Activated CD8-positive, alpha-beta memory T cell treated with anti-CD3 and anti-CD28 coated beads, Interleukin-2, amount 50 U/mL, for 1 hour (primary cell): ENCODE measurements at regions not wholly inside any gene's neighbourhood (a gene's known extent, or its start where the extent isn't known, plus 50 kb on each side); places are given as distances from the start of the nearest gene placed in this dataset.
"Not testable (repeated sequence)": the region's sequence is repeated elsewhere in the genome, so short reads cannot be mapped to it uniquely, and the experiment has no call there.

Source experiments
- DNase-seq: peaks from one replicate; pipeline ENCODE4 v3.0.0-alpha.2; 2020; ENCODE audit errors: extremely low read depth

DNA sequence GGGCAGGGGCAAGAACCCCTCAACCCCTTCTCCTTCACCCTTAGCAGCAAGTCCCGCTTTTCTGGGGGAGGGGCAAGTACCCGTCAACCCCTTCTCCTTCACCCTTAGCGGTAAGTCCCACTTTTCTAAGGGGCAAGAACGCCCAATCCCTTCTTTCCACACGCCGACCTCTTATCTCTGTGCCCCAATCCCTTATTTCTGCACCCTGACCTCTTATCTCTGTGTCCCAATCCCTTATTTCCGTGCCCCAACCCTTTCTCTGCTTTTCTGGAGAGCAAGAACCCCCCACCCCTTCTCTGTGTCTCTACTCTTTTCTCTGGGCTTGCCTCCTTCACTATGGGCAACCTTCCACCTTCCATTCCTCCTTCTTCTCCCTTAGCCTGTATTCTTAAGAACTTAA is 225.0 kb upstream of the DUSP10 start:
- not testable (repeated sequence) for DNase-seq

DNA sequence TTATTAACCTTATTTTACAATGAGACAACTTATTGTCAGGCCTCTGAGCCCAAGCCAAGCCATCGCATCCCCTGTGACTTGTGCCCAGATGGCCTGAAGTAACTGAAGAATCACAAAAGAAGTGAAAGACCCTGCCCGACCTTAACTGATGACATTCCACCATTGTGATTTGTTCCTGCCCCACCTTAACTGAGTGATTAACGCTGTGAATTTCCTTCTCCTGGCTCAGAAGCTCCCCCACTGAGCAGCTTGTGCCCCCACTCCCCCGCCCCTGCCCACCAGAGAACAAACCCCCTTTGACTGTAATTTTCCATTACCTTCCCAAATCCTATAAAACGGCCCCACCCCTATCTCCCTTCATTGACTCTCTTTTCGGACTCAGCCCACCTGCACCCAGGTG is 224.0 kb upstream of the DUSP10 start:
- DNase-seq = not testable (repeated sequence)

DNA sequence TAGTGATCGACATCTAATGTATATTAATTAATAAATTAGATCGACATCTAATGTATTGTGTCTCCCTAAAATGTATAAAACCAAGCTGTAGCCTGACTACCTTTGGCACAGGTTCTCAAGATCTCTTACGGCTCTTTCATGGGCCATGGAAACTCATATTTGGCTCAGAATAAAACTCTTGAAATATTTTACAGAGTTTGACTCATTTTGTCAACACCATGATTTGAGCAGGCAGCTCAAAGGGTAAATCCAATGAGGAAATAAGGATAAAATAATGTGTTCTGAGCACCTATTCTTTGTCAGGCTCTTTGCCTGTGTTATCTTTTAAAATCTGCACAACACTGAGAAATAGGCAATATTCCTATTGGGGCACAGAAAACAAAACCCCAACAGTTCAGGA is 223.4 kb upstream of the DUSP10 start:
- no peak for DNase-seq

DNA sequence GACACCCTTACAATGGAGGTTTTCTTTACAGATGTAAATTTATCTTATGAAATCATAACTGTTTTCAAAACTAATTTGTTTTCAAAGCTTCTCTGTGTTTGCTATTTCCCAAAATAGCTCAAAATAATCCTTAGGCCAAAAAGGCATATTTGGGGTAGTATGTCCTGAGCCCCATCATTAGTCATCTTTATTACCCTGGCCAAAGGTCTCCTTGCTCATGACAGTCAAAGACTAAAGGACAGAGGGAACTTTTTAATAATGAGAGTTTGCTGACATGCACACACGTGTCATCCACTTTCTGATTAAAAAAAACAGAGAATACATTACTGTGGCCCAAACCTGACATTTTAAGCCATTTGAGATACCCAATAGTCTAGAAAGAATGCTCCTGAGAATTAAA is 221.9 kb upstream of the DUSP10 start:
- DNase-seq = no peak

DNA sequence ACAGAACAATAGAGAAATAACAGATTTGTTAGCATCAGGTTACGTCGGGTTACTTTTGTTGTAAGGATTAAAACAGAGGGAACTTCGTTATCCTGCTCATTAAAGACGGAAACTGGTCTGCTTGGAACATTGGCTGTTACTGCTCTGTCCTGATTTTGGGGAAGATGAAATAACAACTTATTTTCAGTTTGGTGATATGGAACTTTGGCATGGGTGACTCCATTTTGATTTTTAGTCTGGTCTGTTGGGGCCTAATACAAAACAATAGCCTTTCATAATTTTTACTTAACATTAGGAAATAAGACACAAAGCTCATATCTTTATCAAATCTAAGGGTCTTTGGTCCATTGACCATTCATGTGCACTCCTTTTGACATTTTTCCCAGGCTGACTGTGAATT is 220.5 kb upstream of the DUSP10 start:
- no peak for DNase-seq

DNA sequence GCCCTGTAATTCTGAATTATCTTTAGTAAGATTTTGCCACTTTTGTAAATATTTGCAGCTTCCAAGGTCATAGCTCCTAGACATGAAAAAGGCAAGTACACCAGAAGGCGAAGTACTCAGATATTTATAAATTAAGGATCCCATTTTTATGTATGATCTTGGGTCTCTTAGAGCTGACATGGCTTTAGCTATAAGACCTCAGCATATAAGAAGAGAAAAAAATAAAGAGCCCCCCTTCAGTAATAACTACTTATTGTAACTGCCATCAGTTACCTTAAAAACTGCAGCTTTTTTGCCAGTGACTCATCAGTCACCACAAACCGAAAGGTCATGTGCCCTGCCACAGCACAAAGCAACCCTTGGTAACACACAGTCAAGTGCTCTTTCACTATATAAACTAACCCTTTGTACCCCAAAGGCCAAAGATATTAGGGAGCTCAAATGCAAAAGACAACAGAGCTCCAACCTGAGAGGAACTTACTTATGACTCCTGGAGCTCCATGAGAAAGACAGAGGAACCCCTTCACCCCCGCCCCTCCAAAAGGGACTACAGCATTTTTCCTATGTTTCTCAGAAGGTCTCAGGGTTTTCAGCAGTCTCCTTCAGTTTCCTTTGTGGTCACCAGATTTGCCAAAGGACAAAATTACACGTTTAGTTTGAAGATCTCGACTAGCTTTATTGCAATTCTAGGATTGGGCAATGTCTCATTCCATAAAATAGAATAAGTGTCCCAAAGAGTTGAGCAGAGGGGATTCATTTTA is 219.8 kb upstream of the DUSP10 start:
- DNase-seq = no peak

DNA sequence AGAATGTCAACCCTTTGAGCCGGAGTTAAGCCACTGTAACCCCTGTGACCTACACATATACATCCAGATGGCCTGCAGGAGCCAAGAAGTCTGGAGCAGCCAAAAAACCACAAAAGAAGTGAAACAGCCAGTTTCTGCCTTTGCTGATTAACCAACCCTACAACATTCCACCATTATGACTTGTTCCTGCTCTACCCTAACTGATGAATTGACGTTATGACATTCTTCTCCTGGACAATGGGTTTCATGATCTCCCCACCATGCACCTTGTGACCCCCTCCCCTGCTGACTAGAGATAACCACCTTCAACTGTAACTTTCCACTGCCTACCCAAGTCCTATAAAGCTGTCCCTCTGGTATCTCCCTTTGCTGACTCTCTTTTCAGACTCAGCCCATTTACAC is 216.3 kb upstream of the DUSP10 start:
- not testable (repeated sequence) for DNase-seq

DNA sequence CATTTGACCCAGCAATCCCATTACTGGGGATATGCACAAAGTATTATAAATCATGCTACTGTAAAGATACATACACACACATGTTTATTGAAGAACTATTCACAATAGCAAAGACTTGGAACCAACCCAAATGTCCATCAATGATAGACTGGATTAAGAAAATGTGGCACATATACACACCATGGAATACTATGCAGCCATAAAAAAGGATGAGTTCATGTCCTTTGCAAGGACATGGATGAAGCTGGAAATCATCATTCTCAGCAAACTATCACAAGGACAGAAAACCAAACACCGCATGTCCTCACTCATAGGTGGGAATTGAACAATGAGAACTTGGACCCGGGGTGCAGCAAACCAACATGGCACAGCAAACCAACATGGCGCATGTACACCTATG is 215.5 kb upstream of the DUSP10 start:
- DNase-seq = not testable (repeated sequence)

DNA sequence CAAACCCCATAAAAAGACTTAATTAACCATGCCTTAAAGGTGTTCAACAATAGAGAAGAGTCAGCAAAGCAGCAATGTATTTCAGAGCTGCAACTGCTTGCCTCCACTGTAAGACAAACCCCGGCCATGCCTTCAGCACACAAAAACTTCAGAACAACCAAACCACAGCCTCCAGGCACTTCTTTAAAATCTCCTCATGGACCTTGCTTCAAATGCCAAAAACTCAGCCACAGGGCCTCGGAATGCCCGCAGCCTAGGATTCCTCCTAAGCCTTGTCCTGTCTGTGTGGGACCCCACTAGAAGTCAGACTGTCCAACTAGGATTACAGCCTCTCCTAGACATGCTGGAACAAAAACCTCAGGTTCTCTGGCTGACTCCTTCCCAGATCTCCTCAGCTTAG is 208.1 kb upstream of the DUSP10 start:
- DNase-seq = no peak

DNA sequence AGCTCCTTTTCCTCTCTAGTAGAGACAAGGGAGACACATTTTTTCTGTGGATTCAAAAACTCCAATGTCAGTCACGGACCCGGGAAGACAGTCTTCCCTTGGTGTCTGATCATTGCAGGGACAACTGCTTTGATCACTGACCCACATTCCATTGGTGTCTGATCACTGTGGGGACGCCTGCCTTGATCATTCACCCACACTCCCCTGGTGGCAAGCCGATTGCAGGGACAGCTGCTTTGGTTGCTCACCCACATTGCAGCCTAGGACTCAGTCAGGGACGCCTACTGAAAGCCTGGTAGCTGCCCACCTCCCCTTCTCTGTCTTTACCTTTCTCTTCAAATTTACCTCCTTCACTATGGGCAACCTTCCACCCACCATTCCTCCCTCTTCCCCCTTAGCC is 206.6 kb upstream of the DUSP10 start:
- no peak for DNase-seq

DNA sequence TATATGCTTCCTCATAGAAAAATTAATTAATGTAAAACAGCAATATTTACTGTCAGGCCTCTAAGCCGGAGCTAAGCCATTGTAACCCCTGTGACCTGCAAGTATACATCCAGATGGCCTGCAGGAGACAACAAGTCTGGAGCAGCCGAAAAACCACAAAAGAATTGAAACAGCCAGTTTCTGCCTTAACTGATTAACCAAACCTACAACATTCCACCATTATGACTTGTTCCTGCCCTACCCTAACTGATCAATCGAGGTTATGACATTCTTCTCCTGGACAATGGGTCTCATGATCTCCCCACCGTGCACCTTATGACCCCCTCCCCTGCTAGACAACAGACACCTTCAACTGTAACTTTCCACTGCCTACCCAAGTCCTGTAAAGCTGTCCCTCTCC is 205.8 kb upstream of the DUSP10 start:
- DNase-seq = no peak

DNA sequence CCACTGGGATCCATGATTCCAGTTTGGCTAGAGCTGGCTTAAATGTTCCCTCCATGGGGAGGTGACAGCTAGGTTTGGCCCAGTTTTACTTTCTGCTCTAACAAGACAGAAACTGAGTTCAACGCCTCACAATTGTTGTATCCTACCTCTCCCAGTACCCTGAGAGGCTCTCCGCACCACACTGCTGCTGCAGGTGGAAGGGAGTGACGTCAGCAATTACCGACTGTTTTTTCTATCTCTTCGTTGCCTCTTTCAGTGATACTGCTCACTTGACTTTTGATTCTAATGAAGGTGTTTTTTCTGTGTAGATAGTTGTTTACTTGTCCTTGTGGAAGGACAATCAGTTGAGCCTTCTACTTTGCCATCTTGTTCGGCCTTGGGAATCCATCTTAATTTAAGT is 204.9 kb upstream of the DUSP10 start:
- DNase-seq = no peak

DNA sequence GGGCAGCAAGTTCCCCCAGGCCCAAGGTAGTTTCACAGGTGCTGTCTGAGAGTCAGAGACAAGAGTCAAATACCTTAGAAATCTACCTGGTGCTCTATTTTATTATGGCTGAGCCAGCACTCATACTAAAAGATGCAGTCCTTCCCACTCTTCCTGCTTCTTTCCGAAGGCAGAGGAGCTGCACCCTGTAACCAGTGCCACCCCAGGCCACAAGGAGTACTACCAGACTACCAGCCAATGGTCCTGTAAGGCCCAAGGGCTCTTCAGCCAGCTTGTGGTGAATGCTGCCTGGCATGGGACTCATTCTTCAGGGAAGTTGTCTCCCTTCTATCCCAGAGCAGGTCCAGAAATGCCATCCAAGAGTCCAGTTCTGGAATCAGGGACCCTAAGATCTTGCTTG is 203.8 kb upstream of the DUSP10 start:
- DNase-seq = no peak

DNA sequence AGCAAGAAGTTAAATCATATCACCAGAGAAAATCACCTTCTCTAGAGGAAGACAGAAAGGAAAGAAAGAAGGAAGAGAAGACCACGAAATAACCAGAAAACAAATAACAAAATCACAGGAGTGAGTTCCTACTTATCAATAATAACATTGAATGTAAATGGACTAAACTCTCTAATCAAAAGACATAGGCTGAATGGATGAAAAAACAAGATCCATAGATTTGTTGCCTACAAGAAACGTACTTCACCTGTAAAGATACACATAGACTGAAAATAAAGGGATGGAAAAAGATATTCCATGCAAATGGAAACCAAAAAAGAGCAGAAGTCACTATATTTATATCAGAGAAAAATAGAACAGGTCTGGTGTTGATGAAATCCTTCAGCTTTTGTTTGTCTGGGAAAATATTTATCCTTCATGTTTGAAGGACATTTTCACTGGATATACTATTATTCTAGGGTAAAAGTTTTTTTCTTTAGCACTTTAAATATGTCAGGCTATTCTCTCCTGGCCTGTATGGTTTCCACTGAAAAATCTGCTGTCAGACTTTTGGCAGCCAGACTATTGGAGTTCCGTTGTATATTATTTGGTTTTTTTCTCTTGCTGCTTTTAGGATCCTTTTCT is 202.5 kb upstream of the DUSP10 start:
- no peak for DNase-seq

DNA sequence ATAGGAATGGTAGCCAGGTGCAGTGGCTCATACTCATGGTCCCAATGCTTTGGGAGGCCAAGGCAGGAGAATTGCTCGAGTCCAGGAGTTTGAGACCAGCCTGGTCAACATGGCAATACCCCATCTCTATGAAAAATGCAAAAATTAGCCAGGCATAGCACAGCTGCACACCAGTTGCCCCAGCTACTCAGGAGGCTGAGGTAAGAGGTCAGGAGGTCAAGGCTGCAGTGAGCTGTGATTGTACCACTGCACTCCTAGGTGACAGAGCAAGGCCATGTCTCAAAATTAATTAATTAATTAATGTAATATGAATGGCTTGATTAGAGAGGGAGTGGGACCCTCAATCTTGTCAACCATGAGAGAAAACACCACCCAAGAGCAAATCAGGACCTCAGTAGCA is 198.7 kb upstream of the DUSP10 start:
- no peak for DNase-seq

DNA sequence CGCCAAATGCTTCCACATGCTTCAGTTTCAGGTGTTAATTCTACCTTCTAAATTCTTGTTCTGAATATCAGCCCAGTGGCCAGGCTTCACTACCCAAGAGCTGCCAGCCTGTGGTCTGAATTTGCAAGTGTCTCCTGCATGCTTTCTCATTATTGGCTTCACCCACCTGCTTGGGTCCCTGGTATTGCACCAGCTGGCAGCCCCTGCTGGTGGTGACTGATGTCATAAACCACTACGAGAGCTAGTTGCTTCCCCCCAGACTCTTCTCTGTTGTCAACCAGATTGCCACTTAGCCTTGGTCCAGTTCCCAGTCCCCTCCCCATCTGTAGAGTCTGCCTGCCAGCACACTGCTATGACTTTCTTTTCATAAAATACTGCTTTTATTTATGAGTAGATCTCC is 197.7 kb upstream of the DUSP10 start:
- DNase-seq = no peak

DNA sequence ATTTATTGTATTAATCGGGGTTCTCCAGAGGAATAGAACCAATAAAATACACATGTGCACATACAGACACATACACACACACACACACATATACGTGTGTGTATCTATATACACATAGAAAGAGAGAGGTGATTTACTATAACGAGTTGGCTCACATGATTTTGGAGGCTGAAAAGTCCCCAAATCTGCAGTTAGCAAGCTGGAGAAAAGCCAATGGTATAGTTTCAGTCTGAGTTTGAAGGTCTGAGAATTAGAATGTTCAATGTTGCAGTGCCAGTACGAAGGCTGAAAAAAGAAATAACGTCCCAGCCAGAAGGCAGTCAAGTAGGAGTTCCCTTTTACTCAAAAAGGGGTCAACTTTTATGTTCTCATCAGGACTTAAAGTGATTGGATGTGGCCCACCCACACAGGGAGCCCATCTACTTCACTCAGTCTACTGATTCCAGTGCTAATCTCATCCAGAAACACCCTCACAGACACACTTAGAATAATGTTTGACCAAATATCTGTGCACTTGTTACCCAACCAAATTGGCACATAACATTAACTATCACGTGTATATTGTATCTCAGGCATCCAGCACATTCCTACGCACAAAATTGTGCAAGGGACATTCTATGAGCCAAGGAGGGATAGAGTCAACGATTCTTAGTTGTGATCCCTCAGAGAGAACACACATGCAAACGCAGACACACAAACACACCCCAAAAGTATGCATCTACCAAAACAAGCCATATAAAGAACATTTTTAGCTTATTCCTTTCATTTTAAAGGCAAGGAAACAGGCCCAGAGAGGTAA is 195.5 kb upstream of the DUSP10 start:
- DNase-seq = no peak

DNA sequence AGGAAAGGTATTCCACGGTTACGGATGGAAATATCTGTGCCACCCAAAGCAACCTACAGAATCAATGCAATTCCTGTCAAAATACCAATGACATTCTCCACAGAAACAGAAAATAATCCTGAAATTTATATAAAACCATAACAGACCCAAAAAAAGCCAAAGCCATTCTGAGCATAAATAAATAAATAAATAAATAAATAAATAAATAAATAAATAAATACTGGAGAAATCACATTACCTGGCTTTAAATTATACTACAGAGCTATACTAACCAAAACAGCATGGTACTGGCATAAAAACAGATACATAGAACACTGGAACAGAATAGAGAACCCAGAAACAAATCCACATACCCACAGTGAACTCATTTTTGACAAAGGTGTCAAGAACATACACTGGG is 191.9 kb upstream of the DUSP10 start:
- no peak for DNase-seq

DNA sequence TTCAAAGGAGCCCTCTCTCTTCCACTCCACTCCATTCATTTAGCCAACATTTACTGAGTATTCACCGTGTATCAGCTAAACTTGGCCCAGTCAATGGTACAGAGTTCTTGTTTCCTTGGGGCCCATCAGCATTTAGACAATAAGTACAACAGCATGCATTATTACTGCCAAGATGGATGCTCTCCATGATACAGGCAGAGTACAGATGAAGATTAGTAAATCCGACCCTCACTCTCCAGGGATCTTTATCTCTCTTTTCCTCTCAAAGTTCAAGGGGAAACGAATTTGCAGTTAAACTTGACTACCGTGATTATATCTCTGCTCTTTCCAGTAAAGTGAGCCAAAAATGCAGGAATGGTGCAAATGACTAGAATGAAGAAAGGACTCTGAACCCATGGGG is 184.6 kb upstream of the DUSP10 start:
- DNase-seq = no peak

DNA sequence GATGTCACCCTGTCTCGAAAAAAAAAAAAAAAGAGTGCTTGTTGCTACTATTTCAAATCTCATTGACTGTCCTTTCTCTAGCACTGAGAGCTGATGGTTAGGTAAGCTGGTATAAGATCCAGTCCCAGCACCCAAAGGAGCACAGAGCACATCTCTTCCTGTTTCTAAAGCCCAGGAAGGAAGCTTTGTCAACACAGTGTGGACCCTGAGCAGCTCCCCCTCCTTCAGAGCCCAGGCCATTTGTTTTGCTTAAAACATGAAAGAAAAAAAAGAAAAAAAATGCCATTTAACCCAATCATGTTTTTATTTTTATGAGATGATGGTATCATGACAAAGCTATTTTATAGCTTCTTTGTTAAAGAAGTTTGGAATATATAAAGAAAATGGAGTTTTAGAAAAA is 184.1 kb upstream of the DUSP10 start:
- DNase-seq = no peak

DNA sequence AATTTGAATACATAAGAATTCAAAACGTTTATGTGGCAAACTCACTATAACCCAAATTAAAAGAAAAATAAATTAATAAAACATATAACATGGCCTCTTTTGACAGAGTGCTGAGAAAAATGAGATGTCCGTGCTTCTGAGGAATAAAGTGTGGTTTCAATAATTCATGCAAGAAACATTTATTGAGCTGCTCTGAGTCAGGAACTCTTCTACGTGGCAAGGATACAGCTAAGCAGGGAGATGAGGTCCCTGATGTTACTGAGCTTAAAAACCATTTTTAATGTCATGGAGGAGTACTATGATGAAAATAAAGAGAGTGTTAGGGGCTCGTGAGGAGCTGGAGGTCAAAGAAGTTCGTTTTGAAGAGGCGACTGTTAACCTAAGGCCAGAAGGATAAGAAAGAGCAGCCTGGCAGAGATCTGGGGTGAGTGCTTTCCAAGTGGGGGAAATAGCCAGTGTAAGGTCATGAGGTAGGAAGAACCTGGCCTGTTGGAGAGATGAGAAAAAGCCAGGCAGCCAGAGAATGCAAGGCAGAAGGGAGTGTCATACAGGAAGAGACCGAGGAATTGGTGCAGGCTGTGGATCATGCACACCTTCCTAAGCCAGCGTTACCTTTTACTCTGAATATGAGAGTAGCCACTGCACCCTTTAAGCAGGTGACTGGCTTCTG is 182.2 kb upstream of the DUSP10 start:
- no peak for DNase-seq

DNA sequence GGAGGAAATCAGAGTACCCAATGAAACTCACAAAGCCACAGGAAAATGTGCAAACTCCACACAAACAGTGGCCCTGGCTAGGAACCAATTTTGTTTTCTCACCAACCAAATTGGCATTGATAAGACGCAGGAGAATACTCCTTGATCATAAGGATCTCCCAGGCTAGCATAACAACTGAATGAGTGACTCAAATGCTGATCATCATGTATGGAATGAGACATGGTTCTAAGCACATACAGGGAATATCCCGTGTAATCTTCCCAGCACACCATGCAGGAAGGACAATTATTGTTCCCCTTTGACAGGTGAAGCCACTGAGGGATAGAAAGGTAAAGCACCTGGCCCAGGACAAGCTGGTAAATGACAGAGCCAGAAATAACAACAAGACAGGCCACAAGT is 180.0 kb upstream of the DUSP10 start:
- no peak for DNase-seq
